ENCODE measurements at regions not wholly inside any gene's neighbourhood (a gene's known extent, or its start where the extent isn't known, plus 50 kb on each side); places are given as distances from the start of the nearest gene placed in this dataset.

DNA sequence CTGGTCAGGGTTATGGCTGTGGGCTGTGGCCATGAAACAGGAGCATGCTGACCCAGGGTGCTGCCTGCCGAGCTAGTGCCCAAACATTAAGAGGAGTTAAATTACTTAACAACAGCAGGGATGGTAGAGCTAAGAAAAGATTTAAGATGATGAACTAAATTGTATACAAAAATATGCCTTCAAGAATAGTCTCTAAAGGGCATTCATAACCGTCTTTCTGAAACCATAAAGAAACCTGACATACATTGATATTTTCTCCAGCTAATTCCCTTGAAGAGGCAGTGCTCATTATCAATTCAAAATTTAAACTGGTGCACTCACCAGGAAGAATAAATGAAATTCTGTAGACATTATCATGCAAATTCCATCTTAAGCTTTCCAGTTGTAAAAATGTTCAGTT, 265.8 kb upstream of the TAC1 start:
- Histone ChIP-seq H3K4me1 (ENCODE audit: insufficient read depth, low read length, poor library complexity, severe bottlenecking) (no peaks in the 10 kb centered on the region), H3K4me2 (ENCODE audit: low read depth, low read length, poor library complexity, severe bottlenecking) (no peak overlapping the region), H3K79me2 (ENCODE audit: insufficient read depth, low read length) (no peaks in the 10 kb centered on the region), H2AFZ (ENCODE audit: low read length) (no peak overlapping the region), H3K4me3 (ENCODE audit: low read length, poor library complexity, severe bottlenecking) (no peak overlapping the region), H3K9me3 (ENCODE audit: insufficient read depth, low read depth, low read length) (no peaks in the 10 kb centered on the region), H3K9me2 (replicated peaks; ENCODE audit: low read depth, low read length) (no peaks in the 10 kb centered on the region), H3K36me3 (ENCODE audit: insufficient read depth, low read length) (no peaks in the 10 kb centered on the region), H3K9ac (ENCODE audit: low read depth, low read length, poor library complexity, severe bottlenecking) (no peak overlapping the region), H3F3A (ENCODE audit: low read depth) (no peaks in the 10 kb centered on the region), H4K20me1 (ENCODE audit: insufficient read depth, low read length, poor library complexity, severe bottlenecking) (no peaks in the 10 kb centered on the region), H3K27me3 (ENCODE audit: insufficient read depth, low read length, poor library complexity, severe bottlenecking) (no peaks in the 10 kb centered on the region)
- TF ChIP-seq EZH2phosphoT487 (IDR thresholded peaks at IDR 0.05; ENCODE audit: borderline replicate concordance) (no peak), CTCF (conservative IDR thresholded peaks at IDR 0.05; ENCODE audit: low read length) (no peak)

- H3K4me1 ChIP-seq (ENCODE audit: insufficient read depth, low read length, poor library complexity, severe bottlenecking), result no peaks in the 10 kb centered on the region
- H3K4me3 ChIP-seq (ENCODE audit: low read length, poor library complexity, severe bottlenecking), result no peak overlapping the region
- no peak overlapping the region for H2AFZ ChIP-seq (ENCODE audit: low read length)
- no peak overlapping the region for H3K4me2 ChIP-seq (ENCODE audit: low read depth, low read length, poor library complexity, severe bottlenecking)
- H4K20me1 ChIP-seq (ENCODE audit: insufficient read depth, low read length, poor library complexity, severe bottlenecking), result no peaks in the 10 kb centered on the region
- H3K27me3 ChIP-seq (ENCODE audit: insufficient read depth, low read length, poor library complexity, severe bottlenecking), result no peaks in the 10 kb centered on the region
- no peaks in the 10 kb centered on the region for H3K9me2 ChIP-seq (replicated peaks; ENCODE audit: low read depth, low read length)
- no peaks in the 10 kb centered on the region for H3K79me2 ChIP-seq (ENCODE audit: insufficient read depth, low read length)
- no peaks in the 10 kb centered on the region for H3K36me3 ChIP-seq (ENCODE audit: insufficient read depth, low read length)
- no peaks in the 10 kb centered on the region for H3F3A ChIP-seq (ENCODE audit: low read depth)
- no peaks in the 10 kb centered on the region for H3K9me3 ChIP-seq (ENCODE audit: insufficient read depth, low read depth, low read length)
- no peak overlapping the region for H3K9ac ChIP-seq (ENCODE audit: low read depth, low read length, poor library complexity, severe bottlenecking)
- TF ChIP-seq EZH2phosphoT487 (IDR thresholded peaks at IDR 0.05; ENCODE audit: borderline replicate concordance) (no peak), CTCF (conservative IDR thresholded peaks at IDR 0.05; ENCODE audit: low read length) (no peak)
These were observed 264.7 kb upstream of the TAC1 start for GRCh38 chr7:97466999-97467740.

- Histone ChIP-seq H3F3A (ENCODE audit: low read depth) (no peaks in the 10 kb centered on the region), H3K36me3 (ENCODE audit: insufficient read depth, low read length) (no peaks in the 10 kb centered on the region), H3K9ac (ENCODE audit: low read depth, low read length, poor library complexity, severe bottlenecking) (no peak overlapping the region), H4K20me1 (ENCODE audit: insufficient read depth, low read length, poor library complexity, severe bottlenecking) (no peaks in the 10 kb centered on the region), H3K27me3 (ENCODE audit: insufficient read depth, low read length, poor library complexity, severe bottlenecking) (no peaks in the 10 kb centered on the region), H3K9me3 (ENCODE audit: insufficient read depth, low read depth, low read length) (no peaks in the 10 kb centered on the region), H2AFZ (ENCODE audit: low read length) (no peak overlapping the region), H3K4me2 (ENCODE audit: low read depth, low read length, poor library complexity, severe bottlenecking) (no peak overlapping the region), H3K9me2 (replicated peaks; ENCODE audit: low read depth, low read length) (no peaks in the 10 kb centered on the region), H3K4me1 (ENCODE audit: insufficient read depth, low read length, poor library complexity, severe bottlenecking) (no peaks in the 10 kb centered on the region), H3K4me3 (ENCODE audit: low read length, poor library complexity, severe bottlenecking) (no peak overlapping the region), H3K79me2 (ENCODE audit: insufficient read depth, low read length) (no peaks in the 10 kb centered on the region)
- no peak for TF ChIP-seq CTCF (conservative IDR thresholded peaks at IDR 0.05; ENCODE audit: low read length)
- TF ChIP-seq EZH2phosphoT487 (IDR thresholded peaks at IDR 0.05; ENCODE audit: borderline replicate concordance), result no peak
These were observed 263.4 kb upstream of the TAC1 start for GRCh38 chr7:97468493-97468892.
